GM12891 (cell line): ENCODE measurements at regions not wholly inside any gene's neighbourhood (a gene's known extent, or its start where the extent isn't known, plus 50 kb on each side); places are given as distances from the start of the nearest gene placed in this dataset.

ENCODE experiments used
- PAX5 ChIP-seq: IDR thresholded peaks from 2 replicates; pipeline ENCODE4 v1.6.1; 2011; ENCODE audit warnings: low read length, moderate library complexity, mild to moderate bottlenecking; ENCODE audit not compliant: insufficient read depth, severe bottlenecking
- POLR2A ChIP-seq: IDR thresholded peaks from 2 replicates; pipeline ENCODE4 v1.6.1; 2011; ENCODE audit warnings: low read depth, low read length, control low read depth
- POU2F2 ChIP-seq: IDR thresholded peaks from 2 replicates; pipeline ENCODE4 v1.6.1; 2011; ENCODE audit warnings: low read depth, mild to moderate bottlenecking, control low read depth, low read length, moderate library complexity
- SPI1 ChIP-seq: IDR thresholded peaks from 2 replicates; pipeline ENCODE4 v1.6.1; 2011; ENCODE audit warnings: low read depth, low read length, control low read depth

DNA sequence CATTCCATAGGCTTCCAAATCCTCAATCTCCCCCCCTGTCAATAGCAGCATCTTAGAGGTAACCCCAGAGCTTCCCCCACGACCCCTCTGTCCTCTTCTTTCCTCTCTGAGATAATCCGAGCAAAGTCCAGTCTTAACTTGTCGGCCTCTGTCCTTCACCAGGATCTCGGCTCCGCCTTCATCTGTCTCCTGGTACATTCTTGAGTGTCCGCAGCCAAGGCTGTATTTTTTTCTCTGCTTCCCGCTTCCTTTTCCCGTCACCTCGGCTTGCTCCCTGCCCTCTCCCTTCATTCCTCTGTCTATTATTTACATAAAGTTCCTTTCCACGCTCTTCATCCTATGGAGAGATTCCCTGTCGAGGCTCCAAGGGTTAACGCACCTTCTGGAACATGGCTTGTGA, 153.9 kb upstream of the GSC start:
- no peak for TF ChIP-seq PAX5
- no peak for TF ChIP-seq POLR2A
- TF ChIP-seq POU2F2, result no peak
- TF ChIP-seq SPI1, result no peak
